DOHH2 (cell line): ENCODE measurements at regions not wholly inside any gene's neighbourhood (a gene's known extent, or its start where the extent isn't known, plus 50 kb on each side); places are given as distances from the start of the nearest gene placed in this dataset.

Source experiments
- H3F3A ChIP-seq: fragments of 200-600 bp; sonication (generic), shearing (Covaris generic); 2 replicates; pipeline ENCODE4 v1.6.0; 2016; ENCODE audit warnings: antibody characterized with exemption, mild to moderate bottlenecking; ENCODE audit not compliant: control insufficient read depth, insufficient read depth
- H3K27ac ChIP-seq: fragments of 200-600 bp; sonication (generic); 2 replicates; pipeline ENCODE4 v1.5.1; 2014; ENCODE audit warnings: low read depth, mild to moderate bottlenecking, low read length, moderate library complexity
- H3K27me3 ChIP-seq: fragments of 200-600 bp; sonication (generic); 2 replicates; pipeline ENCODE4 v1.6.1; 2014; ENCODE audit warnings: mild to moderate bottlenecking, low read length, mixed read lengths; ENCODE audit not compliant: control insufficient read depth
- H3K36me3 ChIP-seq: fragments of 200-600 bp; sonication (generic); 2 replicates; pipeline ENCODE4 v1.6.1; 2014; ENCODE audit warnings: mild to moderate bottlenecking, low read length, moderate library complexity, mixed read lengths; ENCODE audit not compliant: control insufficient read depth
- H3K4me1 ChIP-seq: fragments of 200-600 bp; sonication (generic); 2 replicates; pipeline ENCODE4 v1.6.1; 2014; ENCODE audit warnings: mild to moderate bottlenecking, low read length, mixed read lengths; ENCODE audit not compliant: control insufficient read depth
- H3K4me2 ChIP-seq: fragments of 200-600 bp; sonication (generic); 2 replicates; pipeline ENCODE4 v1.6.0; 2014; ENCODE audit warnings: mild to moderate bottlenecking, low read length, moderate library complexity
- H3K4me3 ChIP-seq: fragments of 200-600 bp; sonication (generic); 2 replicates; pipeline ENCODE4 v1.5.1; 2014; ENCODE audit warnings: mild to moderate bottlenecking, low read length, mixed read lengths
- H3K79me2 ChIP-seq: fragments of 200-600 bp; sonication (generic); 2 replicates; pipeline ENCODE4 v1.6.1; 2014; ENCODE audit warnings: mild to moderate bottlenecking, low read length, mixed read lengths; ENCODE audit not compliant: control insufficient read depth
- H3K9me2 ChIP-seq: fragments of 200-600 bp; sonication (generic); replicated peaks from 2 replicates; pipeline ENCODE4 v1.6.1; 2014; ENCODE audit warnings: mild to moderate bottlenecking, low read length, mixed read lengths; ENCODE audit not compliant: control insufficient read depth
- H3K9me3 ChIP-seq: fragments of 200-600 bp; sonication (generic); 2 replicates; pipeline ENCODE4 v1.6.1; 2014; ENCODE audit warnings: antibody characterized with exemption, low read length, mixed read lengths; ENCODE audit not compliant: control insufficient read depth, insufficient read depth
- H4K20me1 ChIP-seq: fragments of 200-600 bp; sonication (generic); 2 replicates; pipeline ENCODE4 v1.6.0; 2014; ENCODE audit warnings: low read depth, mild to moderate bottlenecking, antibody characterized with exemption, low read length, moderate library complexity; ENCODE audit not compliant: control insufficient read depth, insufficient read depth
- EZH2phosphoT487 ChIP-seq: fragments of 200-600 bp; sonication (generic); IDR thresholded peaks from 2 replicates; pipeline ENCODE4 v1.6.1; 2017; ENCODE audit warnings: borderline replicate concordance, mild to moderate bottlenecking, antibody characterized with exemption, low read length, moderate library complexity, mixed read lengths
- TF ChIP-seq, protein P1 (sequence below): fragments of 200-600 bp; sonication (generic); IDR thresholded peaks from one replicate; pipeline ENCODE4 v1.5.1; 2014; ENCODE audit warnings: antibody characterized with exemption, mild to moderate bottlenecking, low read depth, low read length; ENCODE audit not compliant: poor library complexity, severe bottlenecking

DNA sequence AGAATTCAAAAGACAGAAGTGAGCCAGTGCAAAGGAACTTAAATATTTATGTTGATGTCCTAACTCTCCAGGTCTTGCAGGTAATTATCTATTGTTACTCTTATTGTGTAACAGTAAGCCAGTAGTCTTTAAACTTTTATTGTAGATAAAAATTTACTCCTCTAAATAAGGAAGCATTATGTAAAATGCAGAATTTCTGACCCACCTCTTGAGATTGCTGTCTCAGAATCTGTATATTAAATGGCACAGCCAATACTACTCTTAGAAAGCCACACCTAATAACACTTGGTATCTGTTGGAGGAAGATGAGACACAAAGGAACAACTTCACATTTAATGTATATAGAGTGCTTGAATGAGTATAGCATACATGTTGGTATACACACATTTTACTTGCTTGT is 613.5 kb upstream of the ZNF804A start:
- no peaks in the 10 kb centered on the region for H3K9me3 ChIP-seq
- no peaks in the 10 kb centered on the region for H3K79me2 ChIP-seq
- no peaks in the 10 kb centered on the region for H3K9me2 ChIP-seq
- no peak overlapping the region for H3K4me2 ChIP-seq
- H3K27ac ChIP-seq: no peak overlapping the region
- H3K27me3 ChIP-seq: no peaks in the 10 kb centered on the region
- no peaks in the 10 kb centered on the region for H3K36me3 ChIP-seq
- H4K20me1 ChIP-seq: no peaks in the 10 kb centered on the region
- no peak for TF ChIP-seq EZH2phosphoT487
- TF ChIP-seq, protein P1, sequence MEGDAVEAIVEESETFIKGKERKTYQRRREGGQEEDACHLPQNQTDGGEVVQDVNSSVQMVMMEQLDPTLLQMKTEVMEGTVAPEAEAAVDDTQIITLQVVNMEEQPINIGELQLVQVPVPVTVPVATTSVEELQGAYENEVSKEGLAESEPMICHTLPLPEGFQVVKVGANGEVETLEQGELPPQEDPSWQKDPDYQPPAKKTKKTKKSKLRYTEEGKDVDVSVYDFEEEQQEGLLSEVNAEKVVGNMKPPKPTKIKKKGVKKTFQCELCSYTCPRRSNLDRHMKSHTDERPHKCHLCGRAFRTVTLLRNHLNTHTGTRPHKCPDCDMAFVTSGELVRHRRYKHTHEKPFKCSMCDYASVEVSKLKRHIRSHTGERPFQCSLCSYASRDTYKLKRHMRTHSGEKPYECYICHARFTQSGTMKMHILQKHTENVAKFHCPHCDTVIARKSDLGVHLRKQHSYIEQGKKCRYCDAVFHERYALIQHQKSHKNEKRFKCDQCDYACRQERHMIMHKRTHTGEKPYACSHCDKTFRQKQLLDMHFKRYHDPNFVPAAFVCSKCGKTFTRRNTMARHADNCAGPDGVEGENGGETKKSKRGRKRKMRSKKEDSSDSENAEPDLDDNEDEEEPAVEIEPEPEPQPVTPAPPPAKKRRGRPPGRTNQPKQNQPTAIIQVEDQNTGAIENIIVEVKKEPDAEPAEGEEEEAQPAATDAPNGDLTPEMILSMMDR: no peak
- no peaks in the 10 kb centered on the region for H3F3A ChIP-seq
- H3K4me1 ChIP-seq: no peaks in the 10 kb centered on the region
- H3K4me3 ChIP-seq: no peak overlapping the region

DNA sequence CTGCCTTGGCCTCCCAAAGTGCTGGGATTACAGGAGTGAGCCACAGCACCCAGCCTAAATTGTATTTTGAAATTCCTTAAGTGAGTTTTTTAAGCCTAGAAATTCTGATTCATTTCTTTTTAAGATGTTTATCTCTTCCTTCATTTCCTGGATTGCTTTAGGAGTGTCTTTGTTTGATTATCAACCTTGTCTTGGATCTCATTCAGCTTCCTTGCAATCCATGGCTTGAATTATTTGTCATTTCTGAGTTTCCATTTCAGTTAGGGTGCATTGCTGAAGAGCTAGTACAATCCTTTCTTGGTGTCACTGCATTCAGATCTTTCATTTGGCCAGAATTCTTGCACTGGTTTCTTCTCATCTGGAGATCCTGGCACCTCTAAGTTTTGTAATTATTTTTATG is 606.4 kb upstream of the ZNF804A start:
- no peaks in the 10 kb centered on the region for H3K79me2 ChIP-seq
- no peaks in the 10 kb centered on the region for H3K36me3 ChIP-seq
- no peaks in the 10 kb centered on the region for H3K9me3 ChIP-seq
- H3K4me3 ChIP-seq: no peak overlapping the region
- no peaks in the 10 kb centered on the region for H3K27me3 ChIP-seq
- no peaks in the 10 kb centered on the region for H3K4me1 ChIP-seq
- no peak overlapping the region for H3K27ac ChIP-seq
- no peaks in the 10 kb centered on the region for H3K9me2 ChIP-seq
- no peaks in the 10 kb centered on the region for H3F3A ChIP-seq
- TF ChIP-seq, protein P1: no peak
- no peak for TF ChIP-seq EZH2phosphoT487
- H4K20me1 ChIP-seq: no peaks in the 10 kb centered on the region
- H3K4me2 ChIP-seq: no peak overlapping the region

DNA sequence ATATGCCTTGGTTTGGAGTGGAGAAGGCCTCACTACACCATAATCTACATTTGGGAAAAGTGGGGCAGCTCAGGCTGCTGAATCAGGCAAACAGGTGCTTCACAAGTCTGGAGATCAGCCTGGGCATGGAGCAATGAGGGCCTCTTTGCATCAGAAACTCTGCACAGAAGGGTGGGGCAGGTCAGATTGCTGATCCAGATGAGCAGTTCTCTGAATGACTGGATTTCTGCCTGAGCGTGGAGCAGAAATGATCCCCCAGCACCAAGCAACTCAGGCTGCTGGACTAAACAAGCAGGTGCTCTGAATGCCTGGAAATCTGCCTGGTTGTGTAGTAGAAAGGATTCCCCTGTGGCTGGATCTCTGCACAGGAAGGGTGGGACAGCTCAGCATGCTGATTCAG is 605.3 kb upstream of the ZNF804A start:
- Histone ChIP-seq H3K36me3 (no peaks in the 10 kb centered on the region), H3K4me3 (no peak overlapping the region), H3K9me3 (no peaks in the 10 kb centered on the region), H3K4me1 (no peaks in the 10 kb centered on the region), H3F3A (no peaks in the 10 kb centered on the region), H3K79me2 (no peaks in the 10 kb centered on the region), H3K27me3 (no peaks in the 10 kb centered on the region), H3K9me2 (no peaks in the 10 kb centered on the region), H4K20me1 (no peaks in the 10 kb centered on the region), H3K4me2 (no peak overlapping the region), H3K27ac (no peak overlapping the region)
- TF ChIP-seq, protein P1: no peak
- TF ChIP-seq EZH2phosphoT487: no peak

DNA sequence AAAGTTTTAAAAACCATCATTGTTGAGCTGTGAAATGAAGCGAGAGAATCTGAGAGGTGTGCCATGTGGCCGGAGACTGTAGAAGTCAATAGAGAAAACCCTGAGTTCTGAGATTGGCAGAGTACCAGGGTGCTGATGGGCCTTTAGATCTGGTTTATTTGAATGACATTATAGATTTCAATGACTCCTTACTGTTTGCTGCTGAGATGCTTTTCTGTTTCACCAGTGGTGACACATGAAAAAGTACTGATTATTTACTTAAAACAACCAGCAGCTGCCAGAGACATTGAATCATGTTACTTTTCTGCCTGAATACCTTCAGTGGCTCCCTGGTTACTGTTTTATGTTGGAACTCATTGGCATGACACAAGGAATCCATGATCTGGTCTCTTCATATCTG is 602.7 kb upstream of the ZNF804A start:
- H3K27me3 ChIP-seq: no peaks in the 10 kb centered on the region
- no peak overlapping the region for H3K4me3 ChIP-seq
- TF ChIP-seq, protein P1: no peak
- no peak for TF ChIP-seq EZH2phosphoT487
- H3K4me2 ChIP-seq: no peak overlapping the region
- H3F3A ChIP-seq: no peaks in the 10 kb centered on the region
- no peaks in the 10 kb centered on the region for H3K36me3 ChIP-seq
- H3K79me2 ChIP-seq: no peaks in the 10 kb centered on the region
- H4K20me1 ChIP-seq: no peaks in the 10 kb centered on the region
- H3K27ac ChIP-seq: no peak overlapping the region
- no peaks in the 10 kb centered on the region for H3K9me2 ChIP-seq
- H3K9me3 ChIP-seq: no peaks in the 10 kb centered on the region
- no peaks in the 10 kb centered on the region for H3K4me1 ChIP-seq
